Esophagus (tissue), 2 donors: ENCODE measurements at regions not wholly inside any gene's neighbourhood (a gene's known extent, or its start where the extent isn't known, plus 50 kb on each side); places are given as distances from the start of the nearest gene placed in this dataset.

Experiments used
- H3K27ac ChIP-seq, 2 donors: one replicate each; pipeline ENCODE4 v1.5.1; 2013; ENCODE audit warnings: low read depth in 2 of 2, mild to moderate bottlenecking in 2 of 2, inconsistent platforms in 1 of 2, low read length in 1 of 2, moderate library complexity in 1 of 2
- H3K27me3 ChIP-seq, 2 donors: one replicate each; pipeline ENCODE4 v1.6.1; 2013; ENCODE audit warnings: low read length in 2 of 2, control low read depth in 1 of 2, mild to moderate bottlenecking in 1 of 2; ENCODE audit not compliant: insufficient read depth in 2 of 2, control insufficient read depth in 1 of 2
- H3K36me3 ChIP-seq, 2 donors: one replicate each; pipeline ENCODE4 v1.6.1; 2013; ENCODE audit warnings: low read length in 1 of 2; ENCODE audit not compliant: control insufficient read depth in 2 of 2, insufficient read depth in 2 of 2
- H3K4me1 ChIP-seq, 2 donors: one replicate each; pipeline ENCODE4 v1.6.1; 2013; ENCODE audit warnings: low read length in 1 of 2; ENCODE audit not compliant: control insufficient read depth in 2 of 2, insufficient read depth in 2 of 2
- H3K4me3 ChIP-seq, 2 donors: one replicate each; pipeline ENCODE4 v1.5.1; 2013; ENCODE audit warnings: low read length in 2 of 2, mild to moderate bottlenecking in 2 of 2, low read depth in 1 of 2, moderate library complexity in 1 of 2
- H3K9me3 ChIP-seq, 2 donors: one replicate each; pipeline ENCODE4 v1.6.1; 2013; ENCODE audit warnings: mild to moderate bottlenecking in 2 of 2, low read depth in 1 of 2, low read length in 1 of 2, moderate library complexity in 1 of 2; ENCODE audit not compliant: control insufficient read depth in 2 of 2, insufficient read depth in 1 of 2
- WGBS, 2 donors: extraction: QIAGEN DNeasy Blood & Tissue Kit; methylation state at CpG; one replicate each; pipeline ENCODE4 v1.1.7; 2013; 5-methylcytosine and 5-hydroxymethylcytosine counted together
- donor health status: healthy with polysubstance abuse.
- donor health status: Bipolar disorder and iron deficiency.

- H3K27ac ChIP-seq, result no peak overlapping the region
- H3K27me3 ChIP-seq, result no peaks in the 10 kb centered on the region
- no peaks in the 10 kb centered on the region for H3K36me3 ChIP-seq
- H3K9me3 ChIP-seq, result peaks cover 0 to 8% of the 10 kb centered on the region in 2 donors
- WGBS, 2 donors, result 41 to 59% methylated on average over 1 of the region's 1 CpG
- H3K4me1 ChIP-seq, result no peaks in the 10 kb centered on the region
- no peak overlapping the region for H3K4me3 ChIP-seq
Observed at GRCh38 chr14:21960636-21961035, 287.0 kb upstream of the OR4E1 start.

- WGBS, 2 donors, result 69 to 70% methylated on average over 3 of the region's 3 CpGs
- no peak overlapping the region for H3K4me3 ChIP-seq
- no peaks in the 10 kb centered on the region for H3K4me1 ChIP-seq
- H3K27me3 ChIP-seq, result no peaks in the 10 kb centered on the region
- H3K36me3 ChIP-seq, result no peaks in the 10 kb centered on the region
- H3K27ac ChIP-seq, result no peak overlapping the region
- H3K9me3 ChIP-seq, result no peaks in the 10 kb centered on the region
Observed at GRCh38 chr14:21941885-21942284, 268.3 kb upstream of the OR4E1 start.

- Histone ChIP-seq H3K27me3 (no peaks in the 10 kb centered on the region), H3K36me3 (no peaks in the 10 kb centered on the region), H3K27ac (no peak overlapping the region), H3K9me3 (no peaks in the 10 kb centered on the region), H3K4me1 (no peaks in the 10 kb centered on the region), H3K4me3 (no peak overlapping the region)
- WGBS, 2 donors, result 43 to 53% methylated on average over 7 of the region's 7 CpGs
Observed at GRCh38 chr14:21940887-21941856, 267.6 kb upstream of the OR4E1 start.

GRCh38 chr14:21939836-21940235 is 266.2 kb upstream of the OR4E1 start:
- Histone ChIP-seq H3K27ac (no peak overlapping the region), H3K27me3 (no peaks in the 10 kb centered on the region), H3K4me1 (no peaks in the 10 kb centered on the region), H3K36me3 (no peaks in the 10 kb centered on the region), H3K4me3 (no peak overlapping the region), H3K9me3 (no peaks in the 10 kb centered on the region)
- 58 to 67% methylated on average over 1 of the region's 1 CpG for WGBS, 2 donors

- Histone ChIP-seq H3K4me3 (no peak overlapping the region), H3K36me3 (no peaks in the 10 kb centered on the region), H3K9me3 (no peaks in the 10 kb centered on the region), H3K27me3 (no peaks in the 10 kb centered on the region), H3K4me1 (no peaks in the 10 kb centered on the region), H3K27ac (no peak overlapping the region)
- 45 to 64% methylated on average over 2 of the region's 2 CpGs for WGBS, 2 donors
Observed at GRCh38 chr14:21937996-21938395, 264.4 kb upstream of the OR4E1 start.

- Histone ChIP-seq H3K27ac (no peak overlapping the region), H3K27me3 (no peaks in the 10 kb centered on the region), H3K36me3 (no peaks in the 10 kb centered on the region), H3K9me3 (no peaks in the 10 kb centered on the region), H3K4me1 (no peaks in the 10 kb centered on the region), H3K4me3 (no peak overlapping the region)
- WGBS, 2 donors, result 38 to 48% methylated on average over 1 of the region's 1 CpG
Observed at GRCh38 chr14:21933681-21934080, 260.1 kb upstream of the OR4E1 start.

- Histone ChIP-seq H3K27me3 (no peaks in the 10 kb centered on the region), H3K27ac (no peak overlapping the region), H3K9me3 (no peaks in the 10 kb centered on the region), H3K4me3 (no peak overlapping the region), H3K4me1 (no peaks in the 10 kb centered on the region), H3K36me3 (no peaks in the 10 kb centered on the region)
- 60 to 62% methylated on average over 5 of the region's 5 CpGs for WGBS, 2 donors
Observed at GRCh38 chr14:21924479-21924878, 250.9 kb upstream of the OR4E1 start.

GRCh38 chr14:21923820-21924219 is 250.2 kb upstream of the OR4E1 start:
- H3K27ac ChIP-seq, result no peak overlapping the region
- no peak overlapping the region for H3K4me3 ChIP-seq
- H3K36me3 ChIP-seq, result no peaks in the 10 kb centered on the region
- no peaks in the 10 kb centered on the region for H3K9me3 ChIP-seq
- H3K4me1 ChIP-seq, result no peaks in the 10 kb centered on the region
- H3K27me3 ChIP-seq, result no peaks in the 10 kb centered on the region

- no peak overlapping the region for H3K27ac ChIP-seq
- H3K36me3 ChIP-seq, result no peaks in the 10 kb centered on the region
- H3K4me3 ChIP-seq, result no peak overlapping the region
Observed at GRCh38 chr14:21921453-21921852, 247.8 kb upstream of the OR4E1 start.

More at GRCh38 chr14:21921453-21921852, 247.8 kb upstream of the OR4E1 start:
- no peaks in the 10 kb centered on the region for H3K27me3 ChIP-seq
- 80 to 87% methylated on average over 1 of the region's 1 CpG for WGBS, 2 donors
- H3K4me1 ChIP-seq, result no peaks in the 10 kb centered on the region
- H3K9me3 ChIP-seq, result no peaks in the 10 kb centered on the region
